ENCODE measurements at regions not wholly inside any gene's neighbourhood (a gene's known extent, or its start where the extent isn't known, plus 50 kb on each side); places are given as distances from the start of the nearest gene placed in this dataset.

GRCh38 chr5:176730815-176731475 lies 79.4 kb upstream of the UNC5A start:
- TF ChIP-seq CTCF (IDR thresholded peaks at IDR 0.05) (no peak), POLR2AphosphoS5 (IDR thresholded peaks at IDR 0.05) (no peak), POLR2A (IDR thresholded peaks at IDR 0.05) (no peak), EP300 (IDR thresholded peaks at IDR 0.05) (no peak)

All from sigmoid colon (tissue), 4 donors.